GM18868 (cell line): ENCODE measurements at regions not wholly inside any gene's neighbourhood (a gene's known extent, or its start where the extent isn't known, plus 50 kb on each side); places are given as distances from the start of the nearest gene placed in this dataset.

Source experiments
- ATAC-seq: cut with Tn5 transposase; IDR thresholded peaks from one replicate; pipeline ENCODE4 v1.9.1; 2021; ENCODE audit warnings: mild to moderate bottlenecking, moderate library complexity; ENCODE audit not compliant: unreplicated experiment

- no peak for ATAC-seq
Measured at GRCh38 chr1:244192325-244192724, 141.2 kb downstream of the ZBTB18 start.

DNA sequence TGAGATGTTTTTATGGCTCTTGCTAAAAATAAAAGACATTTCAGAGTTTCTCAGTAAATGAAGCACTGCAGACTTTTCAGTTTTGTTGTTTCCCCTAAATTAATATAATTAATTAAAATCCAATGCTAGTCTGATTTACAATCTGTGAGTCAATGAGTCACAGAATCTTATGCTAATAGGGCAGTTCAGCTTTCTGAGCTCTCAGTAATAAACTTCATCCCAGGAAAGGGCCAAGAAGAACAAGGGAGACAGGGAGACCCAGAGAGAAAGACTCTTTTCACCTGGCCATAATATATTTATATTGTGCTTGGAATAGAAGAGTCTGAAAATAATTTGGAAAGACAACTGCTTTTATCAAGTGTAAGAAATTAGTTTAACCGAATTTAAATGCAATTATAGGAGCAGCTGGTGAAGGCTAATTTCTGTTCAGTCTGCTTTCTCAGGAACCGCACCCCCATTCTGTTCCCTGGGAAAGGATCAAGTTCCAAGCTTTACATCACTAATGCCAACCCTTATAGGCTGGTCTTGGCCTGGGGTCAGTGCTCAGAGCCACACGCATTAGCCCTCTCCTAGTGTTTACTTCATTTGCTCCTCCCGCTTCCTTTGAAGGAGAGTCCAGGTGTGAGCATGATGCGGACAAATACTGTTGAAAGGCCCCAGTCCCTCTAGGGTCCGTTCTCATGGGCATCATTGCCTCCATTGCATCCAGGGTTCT is 145.6 kb downstream of the ZBTB18 start:
- no peak for ATAC-seq

DNA sequence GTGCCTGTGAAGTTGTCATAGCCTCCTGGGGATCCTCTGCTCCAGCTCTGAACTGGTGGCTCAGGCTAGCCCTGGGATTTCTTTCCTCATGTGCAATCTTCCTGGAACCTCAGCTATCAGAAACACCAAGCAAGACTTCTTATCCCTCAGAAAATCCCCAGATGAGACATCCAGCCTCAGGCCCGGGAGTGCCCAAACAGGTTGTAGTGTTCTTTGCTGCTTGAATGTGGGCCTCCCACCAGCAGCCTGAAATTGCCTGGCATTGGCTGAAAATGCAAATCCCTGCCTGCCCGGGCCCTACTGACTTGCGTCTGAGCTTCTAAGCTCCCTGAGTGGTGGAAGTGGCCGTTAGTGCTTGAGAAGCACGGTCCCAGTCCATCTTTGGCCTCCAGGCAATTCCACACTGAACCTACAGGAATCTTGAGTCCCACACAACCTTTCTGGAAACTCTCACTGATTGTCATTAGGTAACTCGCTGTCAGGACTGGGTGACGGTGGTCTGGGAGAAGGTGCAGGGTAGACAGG is 146.8 kb downstream of the ZBTB18 start:
- no peak for ATAC-seq

- ATAC-seq: no peak
Measured at GRCh38 chr1:244199902-244200301, 148.8 kb downstream of the ZBTB18 start.

DNA sequence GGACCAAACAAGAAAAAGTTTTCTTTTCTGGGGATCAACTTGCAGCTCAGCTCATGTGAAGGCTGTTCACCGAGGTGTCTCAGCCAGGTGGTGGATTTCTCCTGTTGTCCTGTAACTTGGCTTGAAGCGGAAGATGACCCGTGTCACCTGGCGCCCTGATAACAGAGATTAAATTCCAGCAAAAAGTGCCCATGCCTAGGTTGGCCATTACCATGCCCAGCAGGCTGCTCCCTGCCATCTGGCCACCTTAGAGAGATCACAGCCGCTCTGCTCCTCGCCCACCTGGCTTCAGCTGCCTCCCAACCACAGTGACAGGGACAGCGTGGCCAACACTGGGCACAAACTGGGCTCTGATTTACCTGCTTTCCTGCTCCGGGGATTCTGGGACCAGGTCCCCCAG is 149.5 kb downstream of the ZBTB18 start:
- ATAC-seq: no peak

GRCh38 chr1:244201750-244202149 is 150.7 kb downstream of the ZBTB18 start:
- no peak for ATAC-seq

- no peak for ATAC-seq
Measured at GRCh38 chr1:244204004-244204403, 152.9 kb downstream of the ZBTB18 start.

- no peak for ATAC-seq
Measured at GRCh38 chr1:244205171-244205570, 154.1 kb downstream of the ZBTB18 start.

- ATAC-seq: no peak
Measured at GRCh38 chr1:244205906-244206305, 154.8 kb downstream of the ZBTB18 start.

DNA sequence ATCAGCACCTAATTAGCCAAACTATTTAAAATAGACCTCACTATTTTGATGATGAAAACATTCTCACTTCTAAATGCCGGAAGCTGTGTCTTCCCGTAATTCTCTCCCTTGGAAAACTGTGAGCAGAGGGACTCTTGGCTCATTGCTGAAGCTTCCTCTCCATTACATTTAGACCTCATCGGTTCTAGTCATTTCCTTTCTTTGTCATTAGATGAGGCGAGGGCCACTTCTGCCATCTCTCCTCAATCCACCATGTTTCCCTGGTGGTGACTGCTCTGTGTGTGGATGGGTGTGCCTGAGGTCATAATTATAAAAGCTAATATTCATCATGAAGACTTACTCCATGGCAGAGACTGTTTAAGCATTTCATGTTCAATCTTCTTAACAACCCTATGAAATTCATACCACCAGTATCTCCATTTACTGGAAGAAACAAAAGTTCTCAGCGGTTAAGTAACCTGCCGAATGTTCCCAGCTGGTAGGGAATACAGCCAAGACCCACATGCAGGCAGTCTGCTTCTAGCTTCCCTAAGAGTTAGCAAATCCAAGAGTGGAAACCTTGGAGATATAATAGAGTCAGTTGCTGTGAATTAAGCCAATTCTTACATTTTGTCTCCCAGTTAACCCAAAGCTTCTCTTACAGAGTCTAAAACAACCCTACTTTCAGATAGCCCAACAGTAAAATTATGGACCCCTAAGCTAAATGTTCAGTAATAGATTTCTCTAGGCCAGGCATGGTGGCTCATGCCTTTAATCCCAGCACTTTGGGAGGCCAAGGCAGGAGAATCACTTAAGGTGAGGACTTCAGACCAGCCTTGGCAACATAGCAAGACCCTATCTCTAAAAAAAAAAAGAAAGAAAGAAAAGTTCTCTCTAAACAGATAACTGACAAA is 156.2 kb downstream of the ZBTB18 start:
- ATAC-seq: no peak

GRCh38 chr1:244207935-244208244 is 156.8 kb downstream of the ZBTB18 start:
- no peak for ATAC-seq

GRCh38 chr1:244209955-244210354 is 158.9 kb downstream of the ZBTB18 start:
- ATAC-seq: no peak

DNA sequence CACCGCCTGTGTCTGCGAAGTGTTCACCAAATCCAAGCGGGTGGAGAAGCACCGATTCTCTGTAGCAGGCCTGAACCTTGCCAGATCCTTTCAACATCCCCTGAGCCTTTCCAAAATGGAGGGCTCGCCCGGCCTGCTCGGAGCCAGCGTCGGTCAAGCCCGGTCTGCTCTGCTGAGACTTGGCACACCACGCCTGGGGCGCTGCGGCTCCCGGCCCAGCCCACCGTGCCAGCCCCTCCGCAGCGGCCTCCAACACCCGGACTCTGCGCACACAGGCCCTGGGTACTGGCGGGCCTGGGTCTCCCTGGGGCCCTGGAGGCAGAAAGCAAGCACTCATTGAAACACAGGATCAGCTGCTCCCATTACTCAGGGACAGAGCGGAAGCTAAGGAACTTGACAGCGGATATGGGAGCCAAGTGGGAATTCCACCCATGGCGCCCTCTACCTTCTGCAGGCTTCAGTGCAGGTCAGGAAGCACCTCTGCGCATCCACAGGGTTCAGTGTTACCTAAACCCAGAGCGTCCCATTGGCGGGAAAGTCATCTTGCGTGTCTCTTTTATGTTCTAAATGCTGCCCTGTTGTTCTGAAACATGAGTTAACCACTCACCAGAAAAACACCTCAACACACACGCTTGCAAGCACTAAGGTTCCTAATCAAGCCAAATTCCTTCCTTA is 159.9 kb downstream of the ZBTB18 start:
- no peak for ATAC-seq

GRCh38 chr1:244211559-244211944 is 160.5 kb downstream of the ZBTB18 start:
- ATAC-seq: no peak

- ATAC-seq: no peak
Measured at GRCh38 chr1:244212219-244212618, 161.1 kb downstream of the ZBTB18 start.

GRCh38 chr1:244212797-244213475 is 161.9 kb downstream of the ZBTB18 start:
- no peak for ATAC-seq

- no peak for ATAC-seq
Measured at GRCh38 chr1:244214009-244214967, 163.2 kb downstream of the ZBTB18 start.

- no peak for ATAC-seq
Measured at GRCh38 chr1:244216836-244217235, 165.8 kb downstream of the ZBTB18 start.

GRCh38 chr1:244217711-244218110 is 166.6 kb downstream of the ZBTB18 start:
- no peak for ATAC-seq

DNA sequence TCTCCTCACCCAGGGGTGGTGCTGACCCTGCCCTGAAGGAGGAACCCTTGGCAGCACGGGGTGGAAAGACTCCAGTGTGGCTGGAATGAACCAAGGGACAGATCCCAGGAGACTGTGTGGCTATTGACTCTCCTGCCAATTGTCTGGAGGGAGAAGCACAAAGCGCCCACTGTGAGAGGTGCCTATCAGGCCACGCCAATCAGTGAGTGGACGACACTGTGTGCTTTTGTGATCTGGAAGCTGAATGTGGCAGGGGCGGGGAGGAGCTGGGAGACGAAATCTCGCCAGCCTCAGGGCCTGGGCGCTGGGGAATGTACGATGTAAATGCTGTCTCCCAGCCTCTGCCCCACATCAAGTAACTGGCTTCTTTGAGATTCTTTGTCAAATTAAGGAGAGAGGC is 167.1 kb downstream of the ZBTB18 start:
- no peak for ATAC-seq
